SJCRH30 (cell line): ENCODE measurements at regions not wholly inside any gene's neighbourhood (a gene's known extent, or its start where the extent isn't known, plus 50 kb on each side); places are given as distances from the start of the nearest gene placed in this dataset.
A peak's percentile ranks its signal among the peaks of the same experiment; 100 is the strongest.
"Not testable (repeated sequence)": the region's sequence is repeated elsewhere in the genome, so short reads cannot be mapped to it uniquely, and the experiment has no call there.

Experiments used
- DNase-seq, 2 experiments: peaks; one replicate each; pipeline ENCODE4 v3.0.0-alpha.2; 2015 to 2020
- H3K27ac ChIP-seq: fragments of 250-450 bp; sonication (Bioruptor Pico); 2 replicates; pipeline ENCODE4 v1.5.1; 2020; ENCODE audit warnings: mild to moderate bottlenecking, moderate library complexity
- H3K27me3 ChIP-seq: fragments of 250-450 bp; sonication (Bioruptor Pico); 2 replicates; pipeline ENCODE4 v1.5.1; 2020; ENCODE audit warnings: mild to moderate bottlenecking, moderate library complexity
- H3K36me3 ChIP-seq: fragments of 250-450 bp; sonication (Bioruptor Pico); 2 replicates; pipeline ENCODE4 v1.5.1; 2020; ENCODE audit warnings: mild to moderate bottlenecking, moderate library complexity
- H3K4me1 ChIP-seq: fragments of 250-450 bp; sonication (Bioruptor Pico); 2 replicates; pipeline ENCODE4 v1.5.1; 2020; ENCODE audit warnings: mild to moderate bottlenecking, moderate library complexity
- H3K4me3 ChIP-seq: fragments of 250-450 bp; sonication (Bioruptor Pico); 2 replicates; pipeline ENCODE4 v1.5.1; 2020; ENCODE audit warnings: mild to moderate bottlenecking, moderate library complexity
- H3K9me3 ChIP-seq: fragments of 250-450 bp; sonication (Bioruptor Pico); replicated peaks from 2 replicates; pipeline ENCODE4 v1.5.1; 2020; ENCODE audit warnings: mild to moderate bottlenecking, moderate library complexity

DNA sequence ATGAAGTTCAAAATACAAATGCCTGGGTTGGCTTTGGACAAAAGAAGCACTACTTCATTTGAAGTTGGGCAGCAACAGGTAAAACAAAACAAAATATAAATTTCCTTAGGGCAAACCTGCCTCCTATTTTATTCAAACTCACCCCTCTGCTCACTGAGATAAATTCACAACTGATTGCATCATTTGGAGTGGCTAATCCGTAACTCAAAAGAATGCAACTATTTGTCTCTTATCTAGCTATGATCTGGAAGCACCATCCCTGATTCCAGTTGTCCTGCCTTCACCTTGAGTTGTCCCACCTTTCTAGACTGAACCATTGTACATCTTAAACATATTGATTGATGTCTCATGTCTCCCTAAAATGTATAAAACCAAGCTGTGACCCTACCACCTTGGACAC lies 145.0 kb downstream of the CCER1 start:
- Histone ChIP-seq H3K4me3 (no peak overlapping the region), H3K27ac (no peak overlapping the region), H3K4me1 (no peaks in the 10 kb centered on the region), H3K27me3 (no peaks in the 10 kb centered on the region), H3K9me3 (no peaks in the 10 kb centered on the region), H3K36me3 (no peaks in the 10 kb centered on the region)
- no peak for DNase-seq

DNA sequence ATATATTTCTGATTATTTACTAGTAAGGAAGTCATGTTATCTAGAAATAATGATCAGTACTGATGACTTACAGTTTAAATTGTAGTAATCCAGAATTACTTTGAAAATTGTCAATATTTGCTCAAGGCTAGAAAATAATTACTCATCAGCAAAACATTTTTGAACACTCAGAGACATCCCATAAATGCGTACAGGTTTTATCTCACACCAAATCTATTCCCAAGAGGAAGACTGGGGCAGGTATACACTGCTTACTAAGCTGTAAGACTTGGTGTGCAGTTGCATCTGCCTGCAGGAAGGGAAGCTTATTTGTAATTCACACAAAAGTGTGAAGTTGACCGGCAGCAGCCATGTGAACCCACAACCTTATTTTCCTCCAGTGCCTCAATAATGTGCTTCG lies 146.4 kb downstream of the CCER1 start:
- Histone ChIP-seq H3K9me3 (no peaks in the 10 kb centered on the region), H3K4me1 (no peaks in the 10 kb centered on the region), H3K36me3 (no peaks in the 10 kb centered on the region), H3K4me3 (no peak overlapping the region), H3K27me3 (no peaks in the 10 kb centered on the region), H3K27ac (no peak overlapping the region)
- DNase-seq: no peak

DNA sequence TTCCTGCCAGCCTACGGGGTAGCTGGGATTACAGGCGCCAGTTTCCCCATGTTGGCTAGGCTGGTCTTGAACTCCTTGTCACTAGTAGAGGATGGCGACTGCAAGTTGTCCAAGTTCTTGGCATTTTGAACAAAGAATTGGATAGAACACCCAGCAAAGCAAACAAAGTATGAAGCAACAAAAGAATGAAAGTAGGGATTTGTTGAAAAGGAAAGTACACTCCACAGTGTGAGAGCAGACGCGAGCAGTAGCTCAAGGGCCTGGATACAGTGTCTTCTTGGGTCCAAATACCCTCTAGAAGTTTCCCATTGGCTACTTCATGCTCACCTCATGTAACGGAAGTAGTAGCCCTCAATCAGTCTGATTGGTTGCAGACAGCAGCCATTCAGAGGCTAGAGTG lies 152.2 kb downstream of the CCER1 start:
- no peak for DNase-seq
- Histone ChIP-seq H3K27ac (no peak overlapping the region), H3K27me3 (no peaks in the 10 kb centered on the region), H3K36me3 (no peaks in the 10 kb centered on the region), H3K9me3 (no peaks in the 10 kb centered on the region), H3K4me3 (no peak overlapping the region), H3K4me1 (no peaks in the 10 kb centered on the region)

DNA sequence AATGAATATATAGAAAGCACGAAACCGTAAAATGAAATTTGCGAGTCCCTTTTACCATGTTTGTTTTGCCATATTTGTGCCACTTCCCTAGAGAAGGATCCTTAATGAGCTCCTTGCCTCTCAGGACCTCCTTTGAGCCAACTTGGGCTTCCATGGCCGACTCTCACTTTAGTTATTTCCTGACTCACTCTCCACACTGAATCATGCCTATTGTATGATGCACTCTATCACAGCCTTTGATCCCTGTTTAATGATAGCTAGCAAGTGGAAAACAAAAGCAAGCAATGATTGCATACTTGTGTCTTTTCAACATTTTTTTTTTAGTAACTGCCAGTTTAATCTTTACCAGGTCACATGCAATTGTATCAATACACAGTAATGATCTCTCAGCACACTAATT lies 153.2 kb downstream of the CCER1 start:
- DNase-seq: no peak
- no peaks in the 10 kb centered on the region for H3K9me3 ChIP-seq
- H3K4me1 ChIP-seq: no peaks in the 10 kb centered on the region
- no peak overlapping the region for H3K27ac ChIP-seq
- no peaks in the 10 kb centered on the region for H3K27me3 ChIP-seq
- H3K4me3 ChIP-seq: no peak overlapping the region
- H3K36me3 ChIP-seq: no peaks in the 10 kb centered on the region

DNA sequence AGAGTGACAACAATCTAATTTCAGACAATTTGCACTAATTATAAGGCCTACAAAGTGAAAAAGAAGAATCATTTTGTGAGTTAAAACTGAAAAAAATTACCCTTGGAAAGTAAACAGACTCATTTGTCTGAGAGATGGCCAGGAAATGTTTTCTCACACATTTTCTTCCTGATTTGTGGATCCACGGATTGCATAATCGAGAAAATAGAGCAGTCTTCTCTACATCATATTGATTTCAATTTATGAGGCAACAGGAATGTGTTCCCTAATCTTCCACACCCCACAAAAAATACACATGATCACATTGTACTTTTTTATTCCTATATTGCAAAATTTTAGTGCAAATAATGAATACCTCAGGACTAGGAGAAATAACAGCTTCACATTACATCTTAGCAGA lies 160.8 kb downstream of the CCER1 start:
- DNase-seq: no peak
- Histone ChIP-seq H3K9me3 (no peaks in the 10 kb centered on the region), H3K4me3 (no peak overlapping the region), H3K27ac (no peak overlapping the region), H3K36me3 (no peaks in the 10 kb centered on the region), H3K27me3 (no peaks in the 10 kb centered on the region), H3K4me1 (no peaks in the 10 kb centered on the region)

DNA sequence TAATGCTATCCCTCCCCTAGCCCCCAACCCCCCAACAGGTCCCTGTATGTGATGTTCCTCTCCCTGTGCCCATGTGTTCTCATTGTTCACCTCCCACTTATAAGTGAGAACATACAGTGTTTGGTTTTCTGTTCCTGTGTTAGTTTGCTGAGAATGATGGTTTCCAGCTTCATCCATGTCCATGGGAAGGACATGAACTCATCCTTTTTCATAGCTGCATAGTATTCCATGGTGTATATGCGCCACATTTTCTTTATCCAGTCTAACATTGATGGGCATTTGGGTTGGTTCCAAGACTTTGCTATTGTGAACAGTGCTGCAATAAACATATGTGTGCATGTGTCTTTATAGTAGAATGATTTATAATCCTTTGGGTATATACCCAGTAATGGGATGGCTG lies 162.3 kb downstream of the CCER1 start:
- H3K36me3 ChIP-seq, H3K9me3 ChIP-seq, H3K4me3 ChIP-seq, H3K27ac ChIP-seq, DNase-seq, H3K27me3 ChIP-seq, H3K4me1 ChIP-seq: not testable (repeated sequence)

DNA sequence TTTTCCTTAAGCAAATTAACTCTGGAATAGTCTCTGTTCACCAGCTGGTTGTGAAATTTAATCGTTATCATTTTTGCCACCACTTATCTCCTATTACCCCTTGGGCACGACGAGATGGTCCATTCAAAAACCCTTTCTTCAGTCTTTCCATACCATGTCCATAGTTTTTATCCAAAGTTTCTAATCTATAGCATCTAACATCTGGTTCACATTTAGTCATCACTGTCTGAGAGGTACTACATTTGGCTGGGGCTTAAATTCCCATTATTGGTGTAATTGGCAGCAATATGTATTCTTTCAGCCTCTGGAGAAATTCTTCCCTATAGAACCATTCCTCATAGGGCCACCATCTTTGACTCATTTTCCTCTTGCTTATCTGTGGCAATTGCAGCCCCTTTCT lies 163.5 kb downstream of the CCER1 start:
- no peaks in the 10 kb centered on the region for H3K27me3 ChIP-seq
- H3K4me3 ChIP-seq: no peak overlapping the region
- no peak for DNase-seq
- no peaks in the 10 kb centered on the region for H3K4me1 ChIP-seq
- H3K36me3 ChIP-seq: no peaks in the 10 kb centered on the region
- H3K27ac ChIP-seq: no peak overlapping the region
- H3K9me3 ChIP-seq: no peaks in the 10 kb centered on the region

DNA sequence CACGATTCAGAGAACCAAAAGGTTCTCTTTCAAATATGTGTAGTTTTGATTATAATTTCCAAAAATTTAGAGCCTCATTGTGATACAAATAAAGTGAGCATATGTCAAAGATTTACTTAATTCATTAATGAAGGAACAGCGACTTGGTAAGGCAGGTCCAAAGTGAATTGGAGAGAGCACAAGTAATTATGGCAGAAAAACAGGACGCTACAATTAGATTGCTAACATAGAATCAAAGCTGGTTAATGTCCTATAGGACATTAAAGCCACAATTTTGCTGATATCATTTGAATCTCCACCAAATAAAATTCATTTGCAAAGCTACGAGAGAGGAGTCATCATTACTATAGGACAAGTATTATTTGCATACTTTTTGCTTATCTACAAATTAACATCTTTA lies 164.2 kb downstream of the CCER1 start:
- Histone ChIP-seq H3K4me1 (no peaks in the 10 kb centered on the region), H3K4me3 (no peak overlapping the region), H3K27me3 (no peaks in the 10 kb centered on the region), H3K27ac (no peak overlapping the region), H3K9me3 (no peaks in the 10 kb centered on the region), H3K36me3 (no peaks in the 10 kb centered on the region)
- no peak for DNase-seq

DNA sequence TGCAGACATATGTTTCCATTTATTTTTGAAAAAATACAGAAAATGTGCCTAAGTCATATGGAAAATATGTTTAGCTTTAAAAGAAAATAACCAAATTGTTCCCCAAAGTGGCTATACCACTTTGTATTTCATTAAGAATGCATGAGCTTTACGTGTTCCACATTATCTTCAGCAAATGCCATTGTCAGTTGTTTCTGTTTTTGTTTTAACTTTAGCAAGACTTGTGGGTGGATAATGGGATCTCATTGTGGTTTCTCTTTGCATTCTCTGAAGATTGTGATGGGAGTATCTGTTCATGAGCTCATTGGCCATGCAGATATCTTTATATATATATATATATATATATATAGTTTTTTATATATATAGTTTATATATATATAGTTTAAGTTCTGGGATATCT lies 181.5 kb downstream of the CCER1 start:
- H3K4me3 ChIP-seq: no peak overlapping the region
- H3K4me1 ChIP-seq: no peaks in the 10 kb centered on the region
- no peaks in the 10 kb centered on the region for H3K27me3 ChIP-seq
- DNase-seq: peak in 1 of 2 experiments; percentile 18
- no peaks in the 10 kb centered on the region for H3K36me3 ChIP-seq
- no peaks in the 10 kb centered on the region for H3K9me3 ChIP-seq
- no peak overlapping the region for H3K27ac ChIP-seq

DNA sequence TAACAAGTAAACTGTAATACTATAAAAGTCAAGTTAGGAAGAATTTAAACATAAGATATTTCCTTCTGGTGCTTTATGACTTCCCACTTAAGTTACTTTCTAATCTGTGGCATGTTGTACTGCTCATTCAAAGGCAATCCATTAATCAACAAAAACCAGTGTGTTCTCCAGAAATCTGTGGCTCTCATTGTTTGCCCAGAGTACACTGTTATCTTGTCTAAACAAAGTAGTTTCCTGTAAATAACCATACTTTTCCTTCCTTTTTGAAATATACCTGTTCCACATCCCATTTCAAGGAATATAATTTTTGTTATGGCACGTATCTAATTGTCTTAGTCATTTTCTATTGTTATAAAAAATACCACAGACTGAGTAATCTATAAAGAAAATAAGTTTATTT lies 184.1 kb downstream of the CCER1 start:
- Histone ChIP-seq H3K9me3 (no peaks in the 10 kb centered on the region), H3K36me3 (no peaks in the 10 kb centered on the region), H3K4me1 (no peaks in the 10 kb centered on the region), H3K4me3 (no peak overlapping the region), H3K27me3 (no peaks in the 10 kb centered on the region), H3K27ac (no peak overlapping the region)
- no peak for DNase-seq

DNA sequence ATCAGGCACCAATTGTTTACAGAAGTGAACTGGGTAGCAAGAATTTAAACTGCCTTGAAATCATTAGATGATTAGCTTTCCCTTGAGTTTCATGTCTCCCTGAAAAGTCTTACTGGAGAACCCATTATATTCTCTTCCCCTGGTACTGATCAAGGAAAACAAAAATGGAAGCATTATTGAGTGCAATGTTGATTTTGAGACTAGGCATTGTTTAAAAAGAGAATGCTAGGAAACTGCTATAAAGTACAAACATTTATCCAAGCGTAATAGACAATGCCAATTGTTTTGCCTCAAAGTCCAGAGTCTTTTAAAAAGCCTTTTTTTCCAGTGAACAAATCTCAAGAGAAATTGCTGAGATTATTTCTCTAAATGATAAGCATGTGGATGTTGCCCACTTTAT lies 197.0 kb downstream of the CCER1 start:
- H3K4me1 ChIP-seq: no peaks in the 10 kb centered on the region
- no peaks in the 10 kb centered on the region for H3K36me3 ChIP-seq
- DNase-seq: no peak
- H3K27ac ChIP-seq: no peak overlapping the region
- no peaks in the 10 kb centered on the region for H3K9me3 ChIP-seq
- no peaks in the 10 kb centered on the region for H3K27me3 ChIP-seq
- no peak overlapping the region for H3K4me3 ChIP-seq

DNA sequence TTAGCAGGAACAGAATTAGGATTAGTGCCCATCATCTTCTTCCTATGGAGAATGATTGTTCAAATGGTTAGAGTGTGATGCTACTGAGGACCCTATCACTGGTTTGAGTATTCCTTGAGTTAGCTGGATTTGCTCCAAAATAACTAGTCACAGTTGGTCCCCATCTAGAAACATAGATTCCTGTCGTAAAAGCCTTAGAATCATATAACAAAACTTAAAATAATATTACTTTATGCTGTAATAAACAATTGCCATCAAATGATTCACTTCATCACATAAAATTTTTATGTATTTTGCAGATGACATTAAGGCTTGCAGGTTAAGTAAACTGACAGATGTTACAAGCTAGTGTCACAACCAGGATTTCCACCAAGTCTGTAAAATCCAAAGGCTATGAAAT lies 209.8 kb downstream of the CCER1 start:
- DNase-seq: no peak
- no peaks in the 10 kb centered on the region; the same call in 1 of the 2 replicates for H3K9me3 ChIP-seq
- H3K4me3 ChIP-seq: no peak overlapping the region
- H3K4me1 ChIP-seq: peaks cover 12% of the 10 kb centered on the region
- H3K36me3 ChIP-seq: no peaks in the 10 kb centered on the region
- H3K27me3 ChIP-seq: no peaks in the 10 kb centered on the region
- no peak overlapping the region for H3K27ac ChIP-seq

DNA sequence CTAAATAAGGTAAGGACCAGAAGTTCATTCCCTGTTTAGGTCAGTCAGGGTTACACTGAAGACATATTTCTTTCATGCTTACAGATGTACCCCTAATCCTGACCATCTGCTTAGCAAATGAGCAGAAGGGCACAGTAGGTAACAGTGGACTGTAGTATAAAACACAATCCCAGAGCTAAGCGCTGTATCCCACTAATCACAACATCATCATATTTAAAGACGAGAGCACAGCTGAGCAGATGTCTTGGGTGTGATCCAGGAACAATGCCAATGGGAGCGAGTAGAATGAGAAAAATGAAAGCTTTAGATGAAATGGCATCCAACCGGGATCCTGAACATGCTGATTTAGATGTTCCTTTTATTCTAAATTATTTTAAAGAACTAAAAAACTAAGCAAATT lies 213.4 kb downstream of the CCER1 start:
- DNase-seq: peak; percentile 23 to 58
- Histone ChIP-seq H3K36me3 (no peaks in the 10 kb centered on the region), H3K9me3 (0 out of 2 replicates have a peak, but pooled peaks cover 2% of the 10 kb centered on the region), H3K4me3 (no peak overlapping the region), H3K27ac (no peak overlapping the region), H3K27me3 (no peaks in the 10 kb centered on the region), H3K4me1 (peaks cover 12% of the 10 kb centered on the region)

DNA sequence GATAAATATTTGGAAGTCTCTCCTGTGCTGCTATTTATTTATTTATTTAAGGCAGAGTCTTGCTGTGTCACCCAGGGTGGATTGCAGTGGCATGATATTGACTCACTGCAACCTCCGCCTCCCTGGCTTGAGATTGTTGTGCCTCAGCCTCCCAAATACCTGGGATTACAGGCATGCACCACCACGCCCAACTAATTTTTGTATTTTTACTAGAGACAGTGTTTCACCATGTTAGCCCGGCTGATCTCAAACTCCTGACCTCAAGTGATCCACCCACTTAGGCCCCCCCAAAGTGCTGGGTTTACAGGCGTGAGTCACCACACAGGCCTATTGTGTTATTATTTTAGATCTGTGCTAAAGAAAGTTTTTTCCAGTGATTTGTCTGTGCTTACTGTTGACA lies 225.2 kb downstream of the CCER1 start:
- no peaks in the 10 kb centered on the region for H3K27me3 ChIP-seq
- DNase-seq: no peak

DNA sequence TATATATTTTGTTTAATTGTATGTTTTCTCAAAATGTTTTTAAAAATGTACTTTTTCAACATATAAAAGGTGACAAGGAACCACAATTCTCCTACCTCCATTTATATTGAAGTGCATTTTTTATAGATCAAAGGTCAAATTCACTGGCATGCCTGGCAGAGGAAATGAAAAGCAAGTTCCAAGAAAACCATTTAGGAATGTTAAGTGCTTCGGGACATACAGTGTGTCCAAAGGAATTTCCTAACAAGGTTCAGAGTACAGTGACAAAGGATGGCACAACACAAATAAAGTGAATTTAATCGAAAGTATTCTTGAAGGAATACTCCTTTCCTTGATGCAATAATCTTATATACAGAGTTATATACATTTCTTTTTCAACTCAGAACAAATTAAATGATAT lies 242.3 kb downstream of the CCER1 start:
- Histone ChIP-seq H3K9me3 (no peaks in the 10 kb centered on the region), H3K36me3 (no peaks in the 10 kb centered on the region), H3K4me3 (no peak overlapping the region), H3K27ac (no peak overlapping the region), H3K4me1 (peaks cover 6% of the 10 kb centered on the region), H3K27me3 (no peaks in the 10 kb centered on the region)
- DNase-seq: no peak

More for the DNA sequence above, 225.2 kb downstream of the CCER1 start:
- Histone ChIP-seq H3K4me1 (peaks cover 5% of the 10 kb centered on the region; the same call in 1 of the 2 replicates), H3K27ac (no peak overlapping the region), H3K4me3 (no peak overlapping the region), H3K9me3 (no peaks in the 10 kb centered on the region), H3K36me3 (no peaks in the 10 kb centered on the region)

DNA sequence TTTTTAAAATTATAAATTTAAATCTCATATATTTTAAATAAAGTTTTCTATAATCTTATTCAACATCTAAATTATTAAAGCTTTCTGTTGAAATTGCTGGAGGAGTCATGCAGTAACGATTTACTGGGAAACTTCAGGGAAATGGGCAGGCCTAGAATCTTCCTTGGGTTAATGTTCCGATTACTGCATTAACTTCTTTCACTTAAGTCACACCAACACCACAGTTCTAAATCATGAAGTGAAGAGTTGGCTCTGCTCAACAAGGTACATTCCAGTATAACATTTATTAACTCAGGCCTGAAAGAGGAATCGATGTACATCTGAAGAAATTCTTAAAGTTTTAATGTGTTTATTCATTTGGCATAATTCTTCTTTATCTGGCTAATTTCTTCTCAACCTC lies 244.3 kb downstream of the CCER1 start:
- peaks cover 6% of the 10 kb centered on the region for H3K4me1 ChIP-seq
- H3K27me3 ChIP-seq: no peaks in the 10 kb centered on the region
- no peaks in the 10 kb centered on the region for H3K9me3 ChIP-seq
- no peak overlapping the region for H3K4me3 ChIP-seq
- H3K27ac ChIP-seq: no peak overlapping the region
- H3K36me3 ChIP-seq: no peaks in the 10 kb centered on the region
- no peak for DNase-seq

DNA sequence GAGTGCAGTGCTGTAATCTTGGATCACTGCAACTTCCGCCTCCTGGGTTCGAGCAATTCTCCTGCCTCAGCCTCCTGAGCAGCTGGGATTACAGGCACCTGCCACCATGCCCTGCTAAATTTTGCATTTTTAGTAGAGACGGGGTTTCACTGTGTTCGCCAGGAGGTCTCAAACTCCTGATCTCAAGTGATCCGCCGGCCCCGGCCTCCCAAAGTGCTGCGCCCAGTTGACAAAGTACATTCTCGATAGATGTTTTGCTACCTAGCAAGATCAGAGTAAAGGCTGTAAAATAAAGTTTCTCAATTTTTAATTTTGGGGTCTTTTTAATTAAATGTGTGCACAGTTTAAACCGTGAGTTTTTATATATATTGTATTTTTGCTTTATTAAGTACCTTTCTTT lies 248.9 kb downstream of the CCER1 start:
- Histone ChIP-seq H3K27ac (no peak overlapping the region), H3K4me1 (no peaks in the 10 kb centered on the region), H3K36me3 (no peaks in the 10 kb centered on the region), H3K27me3 (no peaks in the 10 kb centered on the region), H3K4me3 (no peak overlapping the region), H3K9me3 (no peaks in the 10 kb centered on the region)
- DNase-seq: no peak
